HG03342 (cell line): ENCODE measurements at regions not wholly inside any gene's neighbourhood (a gene's known extent, or its start where the extent isn't known, plus 50 kb on each side); places are given as distances from the start of the nearest gene placed in this dataset.

ENCODE experiments used
- ATAC-seq: cut with Tn5 transposase; IDR thresholded peaks from one replicate; pipeline ENCODE4 v1.9.1; 2021; ENCODE audit warnings: mild to moderate bottlenecking, moderate library complexity; ENCODE audit not compliant: unreplicated experiment

GRCh38 chr5:110342683-110343082 is 383.8 kb downstream of the TMEM232 start:
- ATAC-seq = no peak

- no peak for ATAC-seq
Measured at GRCh38 chr5:110343616-110344015, 382.9 kb downstream of the TMEM232 start.

- no peak for ATAC-seq
Measured at GRCh38 chr5:110345623-110346022, 380.8 kb downstream of the TMEM232 start.

- ATAC-seq = no peak
Measured at GRCh38 chr5:110346893-110347358, 379.5 kb downstream of the TMEM232 start.

- no peak for ATAC-seq
Measured at GRCh38 chr5:110347781-110348180, 378.7 kb downstream of the TMEM232 start.

- ATAC-seq = no peak
Measured at GRCh38 chr5:110351430-110351829, 375.0 kb downstream of the TMEM232 start.

- ATAC-seq = no peak
Measured at GRCh38 chr5:110354311-110354710, 372.2 kb downstream of the TMEM232 start.

- ATAC-seq = no peak
Measured at GRCh38 chr5:110354915-110355644, 371.4 kb downstream of the TMEM232 start.

- ATAC-seq = no peak
Measured at GRCh38 chr5:110356677-110357076, 369.8 kb downstream of the TMEM232 start.

- ATAC-seq = no peak
Measured at GRCh38 chr5:110359221-110359620, 367.2 kb downstream of the TMEM232 start.

GRCh38 chr5:110361471-110361870 is 365.0 kb downstream of the TMEM232 start:
- ATAC-seq = no peak

- no peak for ATAC-seq
Measured at GRCh38 chr5:110362261-110362660, 364.2 kb downstream of the TMEM232 start.

GRCh38 chr5:110366716-110367115 is 359.8 kb downstream of the TMEM232 start:
- ATAC-seq = no peak
